ENCODE measurements at regions not wholly inside any gene's neighbourhood (a gene's known extent, or its start where the extent isn't known, plus 50 kb on each side); places are given as distances from the start of the nearest gene placed in this dataset.
"Not testable (repeated sequence)": the region's sequence is repeated elsewhere in the genome, so short reads cannot be mapped to it uniquely, and the experiment has no call there.

DNA sequence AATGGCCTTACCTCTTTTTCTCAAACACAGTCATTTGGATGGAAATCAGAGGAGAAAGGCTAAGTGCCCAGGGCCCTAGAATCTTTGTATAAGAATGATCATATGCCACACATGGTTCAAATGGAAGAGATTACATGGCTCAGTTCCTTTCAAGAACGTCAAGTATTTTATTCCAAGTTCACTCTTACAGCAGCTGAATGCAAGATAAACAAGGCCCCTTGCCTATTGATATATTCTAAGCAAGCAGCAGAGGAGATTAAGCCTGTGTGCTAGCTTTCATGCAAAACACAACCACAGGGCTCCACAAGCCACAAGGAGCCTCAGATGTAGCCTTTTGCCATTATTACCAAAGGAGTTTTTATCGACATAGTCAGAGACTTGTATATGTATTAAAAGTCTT, 55.3 kb upstream of the SLCO6A1 start:
- no peak for DNase-seq

DNA sequence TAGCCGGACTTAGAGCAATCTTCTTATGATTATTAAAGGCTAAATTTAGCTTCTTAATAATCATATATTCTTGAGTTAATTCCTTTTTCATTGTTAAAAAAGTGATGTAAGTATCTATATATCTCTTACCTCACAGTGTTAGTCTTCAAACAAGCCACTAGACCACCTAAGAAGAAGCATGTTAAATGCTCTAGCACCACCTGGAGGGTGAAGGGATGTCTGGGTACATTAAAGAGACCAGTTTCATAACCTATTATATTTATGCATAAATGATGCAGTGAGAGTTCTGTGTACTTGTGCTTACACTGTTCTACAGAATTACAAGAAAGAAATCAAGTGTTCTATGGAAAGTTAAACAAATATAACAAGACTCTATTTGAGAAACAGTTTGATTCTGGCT, 55.9 kb upstream of the SLCO6A1 start:
- DNase-seq, result no peak

DNA sequence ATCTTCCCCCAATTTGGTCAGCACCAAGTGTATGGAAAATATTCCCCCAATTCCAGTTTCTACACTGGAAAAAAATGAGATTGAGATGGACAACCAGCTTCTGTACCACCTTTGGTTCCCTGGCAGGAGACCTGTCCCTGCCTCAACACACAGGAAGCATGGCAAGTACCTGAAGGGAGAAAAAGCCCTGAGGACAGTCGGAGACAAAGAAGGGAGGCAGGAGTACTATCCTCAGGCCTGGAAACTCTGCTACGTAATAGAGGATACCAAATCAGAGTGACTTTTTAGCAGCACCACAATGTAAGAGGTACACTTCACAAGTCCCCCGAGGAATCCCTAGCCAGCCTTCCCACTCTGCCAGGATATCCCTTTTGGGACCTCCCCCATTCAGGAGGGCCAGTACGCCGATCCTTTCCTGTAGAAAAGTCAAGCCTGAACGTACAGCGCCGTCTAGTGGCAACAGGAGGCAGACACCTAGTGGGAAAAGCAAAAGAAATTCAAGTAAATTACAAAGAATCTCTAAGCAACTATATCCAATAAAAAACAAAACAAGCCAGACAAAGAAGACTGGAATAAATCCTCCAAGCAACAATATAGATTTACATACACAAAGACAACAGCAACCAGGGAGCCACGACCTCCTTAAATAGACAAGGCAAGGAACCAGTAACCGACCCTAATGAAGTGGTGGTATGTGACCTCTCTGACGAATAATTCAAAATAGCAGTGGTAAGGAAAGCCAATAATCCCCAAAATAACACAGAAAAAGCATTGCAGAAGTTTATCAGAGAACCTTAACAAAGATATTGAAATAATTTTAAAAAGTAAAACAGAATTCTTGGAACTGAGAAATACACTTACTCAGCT, 63.3 kb upstream of the SLCO6A1 start:
- peak; percentile 77 for DNase-seq

DNA sequence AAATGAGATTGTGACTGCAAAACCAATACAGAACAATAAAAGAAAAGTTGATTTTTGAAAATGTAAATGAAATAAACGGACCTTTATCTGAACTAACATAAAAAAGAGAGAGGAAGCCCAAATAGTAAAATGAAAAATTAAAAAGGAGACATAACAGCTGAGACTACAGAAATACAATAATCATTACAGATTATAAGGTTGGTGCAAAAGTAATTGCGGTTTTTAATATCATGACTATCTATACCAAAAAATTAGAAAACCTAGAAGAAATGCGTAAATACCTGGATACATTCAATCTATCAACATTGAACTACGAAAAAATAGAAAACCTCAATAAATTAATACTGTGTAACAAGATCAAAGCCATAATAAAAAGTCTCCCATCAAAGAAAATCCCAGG, 71.9 kb upstream of the SLCO6A1 start:
- DNase-seq, result no peak

DNA sequence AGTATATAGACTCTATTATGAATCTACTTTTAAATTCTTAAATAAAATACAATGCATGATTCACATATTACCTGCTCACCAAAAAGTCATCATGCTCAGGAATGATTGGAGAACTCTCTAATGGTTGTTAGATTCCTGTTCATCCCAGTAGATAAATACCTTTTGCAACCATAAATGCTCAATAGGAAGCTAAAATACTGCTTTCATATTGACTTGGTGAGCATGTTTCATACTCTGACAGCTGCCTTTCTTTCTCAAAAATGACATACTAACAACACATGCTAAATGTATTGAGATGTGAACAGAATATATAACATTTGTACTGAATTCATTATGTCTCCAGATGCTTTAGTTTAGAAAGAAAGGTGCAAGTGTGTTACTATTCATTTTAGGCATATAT, 79.6 kb upstream of the SLCO6A1 start:
- no peak for DNase-seq

DNA sequence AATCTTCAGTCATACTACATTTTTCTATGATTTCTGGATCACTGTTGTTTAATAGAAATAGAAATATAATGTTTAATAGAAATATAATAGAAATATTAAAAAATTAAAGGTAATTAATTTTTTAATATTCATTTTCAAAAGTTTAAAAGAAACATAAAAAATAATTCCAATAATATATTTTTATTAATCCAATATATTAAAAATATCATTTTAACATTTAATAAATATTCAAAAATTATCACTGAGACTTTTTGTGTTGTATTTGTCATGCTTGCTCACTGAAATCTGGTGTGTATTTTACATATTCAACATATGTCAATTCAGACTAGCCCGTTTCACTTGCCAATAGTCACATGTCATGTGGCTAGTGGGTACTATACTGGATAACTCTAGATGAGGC, 80.6 kb upstream of the SLCO6A1 start:
- no peak for DNase-seq

DNA sequence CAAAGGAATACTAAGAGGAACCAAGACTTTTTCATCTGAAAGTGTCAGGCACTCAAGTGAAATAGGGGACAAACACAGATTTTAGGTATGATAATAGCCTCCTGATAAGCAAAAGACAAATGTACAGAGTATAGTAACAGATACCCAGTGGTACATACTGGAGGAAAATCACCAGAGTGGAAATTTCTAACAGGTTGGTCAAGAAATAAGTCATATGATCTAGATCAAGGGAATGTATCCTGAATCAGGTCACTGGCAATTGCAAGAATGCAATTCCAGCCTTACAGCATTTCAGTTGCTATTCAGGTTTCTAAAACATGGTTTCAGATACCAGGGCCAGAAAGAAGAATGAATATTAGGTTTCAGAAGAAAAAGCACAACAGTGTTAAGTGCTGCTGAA, 82.2 kb upstream of the SLCO6A1 start:
- no peak for DNase-seq

DNA sequence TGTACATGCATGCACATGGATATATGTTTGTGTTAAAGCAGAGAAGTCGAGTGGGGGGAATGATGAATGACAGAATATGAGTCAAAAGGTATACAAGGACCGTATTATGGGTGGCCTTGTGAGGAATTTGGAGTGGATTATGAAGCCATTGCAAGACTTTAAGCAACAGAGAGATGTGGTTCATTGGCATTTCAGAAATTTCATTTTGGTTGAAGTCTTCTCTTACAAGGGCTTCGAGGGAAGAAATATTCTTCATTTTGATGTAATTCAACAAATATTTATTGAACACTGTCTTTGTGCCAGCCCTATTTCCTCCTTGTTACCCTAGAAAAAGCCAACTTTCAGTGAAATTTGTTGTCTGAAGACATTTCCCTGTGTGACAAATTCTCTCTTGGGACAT, 83.9 kb upstream of the SLCO6A1 start:
- no peak for DNase-seq

DNA sequence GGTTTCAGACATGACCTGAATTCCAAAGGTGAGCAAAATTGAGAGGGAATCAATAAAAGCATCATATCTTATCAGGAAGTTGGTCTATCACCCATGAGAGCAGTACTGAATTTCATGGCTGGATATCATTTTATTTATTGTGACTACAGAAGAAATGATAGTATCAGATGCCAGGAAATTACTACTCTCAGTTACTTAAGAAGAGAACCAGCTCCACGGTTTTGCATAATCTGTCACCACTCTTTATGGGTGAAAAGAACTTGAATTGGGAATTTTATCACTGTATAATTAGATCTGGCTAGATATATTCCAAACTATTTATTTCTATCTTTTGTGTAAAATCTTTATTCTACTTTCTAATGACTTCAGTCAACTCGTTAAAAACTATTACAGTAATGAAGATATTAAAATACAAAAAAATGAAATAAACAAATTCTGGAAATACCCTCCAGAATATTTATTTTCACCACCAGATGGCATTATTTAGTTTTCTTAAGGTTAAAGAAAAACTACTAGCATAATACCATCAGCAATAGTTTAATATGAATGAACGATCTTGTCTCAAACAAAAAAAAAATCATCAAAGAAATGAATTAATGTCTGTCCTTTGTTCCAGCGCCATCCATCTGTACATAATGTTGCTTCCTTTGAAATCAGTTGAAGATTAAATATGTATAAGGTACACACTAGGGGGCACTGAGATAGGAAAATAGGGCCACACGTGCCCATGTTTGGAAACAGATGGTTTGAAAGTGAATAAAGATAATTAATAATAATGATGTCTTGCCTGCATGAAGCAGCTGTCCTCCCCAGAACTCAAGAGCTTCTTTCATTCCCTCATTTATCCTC, 84.7 kb upstream of the SLCO6A1 start:
- no peak for DNase-seq

DNA sequence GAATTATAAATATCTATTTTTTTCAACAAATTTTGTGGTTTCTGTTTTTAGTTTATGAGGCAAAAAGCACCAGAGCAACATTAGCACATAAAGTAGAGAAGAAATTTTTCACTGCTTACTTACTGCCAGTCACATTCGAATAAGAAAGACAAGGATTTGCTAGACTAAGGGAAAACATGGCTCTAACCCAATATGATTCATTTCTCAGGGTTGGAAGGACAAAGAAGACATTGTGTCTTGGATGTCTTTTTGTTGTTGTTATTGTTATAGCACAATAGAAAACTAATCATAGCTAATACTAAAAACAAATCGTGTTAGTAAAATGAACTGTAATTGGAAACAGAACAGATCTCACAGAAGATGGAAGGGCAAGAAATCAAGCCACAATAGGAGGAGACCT, 90.9 kb upstream of the SLCO6A1 start:
- DNase-seq, result no peak

DNA sequence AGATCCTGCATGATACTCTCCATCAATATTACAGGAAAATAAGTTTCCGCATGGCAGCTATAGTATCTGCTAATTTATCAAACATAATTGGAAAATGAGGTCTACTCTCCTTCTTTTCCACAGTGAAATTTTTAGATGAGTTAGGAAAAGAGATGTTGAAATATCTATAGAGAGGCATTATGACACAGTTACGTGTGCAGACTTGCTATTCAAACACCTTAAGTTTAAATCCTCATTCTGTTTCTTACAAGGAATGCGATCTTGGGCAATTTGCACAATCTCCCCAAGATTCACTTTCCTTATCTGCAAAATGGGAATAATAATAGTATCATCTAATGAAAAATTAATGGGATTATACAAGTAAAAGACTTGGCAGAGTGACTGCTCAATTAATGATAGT, 91.7 kb upstream of the SLCO6A1 start:
- DNase-seq, result no peak

DNA sequence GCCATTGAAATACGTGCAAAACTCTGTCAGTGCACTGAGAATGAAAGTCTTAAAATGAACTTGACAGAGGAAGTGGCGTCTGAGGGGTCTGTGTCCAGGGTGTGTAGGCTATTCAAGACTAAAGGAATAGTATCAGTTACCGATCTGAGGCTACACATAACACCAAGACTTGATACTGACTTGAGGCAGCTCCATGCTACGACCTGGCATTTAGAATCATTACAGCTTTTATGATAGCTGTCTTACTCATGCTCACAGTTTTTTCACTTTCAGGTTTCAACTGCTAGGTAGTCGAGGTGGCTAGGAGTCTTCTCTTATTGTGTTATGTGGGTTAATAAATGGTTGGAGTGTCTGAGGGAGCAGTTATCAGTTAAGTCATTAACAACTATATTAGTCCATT, 92.8 kb upstream of the SLCO6A1 start:
- no peak for DNase-seq

DNA sequence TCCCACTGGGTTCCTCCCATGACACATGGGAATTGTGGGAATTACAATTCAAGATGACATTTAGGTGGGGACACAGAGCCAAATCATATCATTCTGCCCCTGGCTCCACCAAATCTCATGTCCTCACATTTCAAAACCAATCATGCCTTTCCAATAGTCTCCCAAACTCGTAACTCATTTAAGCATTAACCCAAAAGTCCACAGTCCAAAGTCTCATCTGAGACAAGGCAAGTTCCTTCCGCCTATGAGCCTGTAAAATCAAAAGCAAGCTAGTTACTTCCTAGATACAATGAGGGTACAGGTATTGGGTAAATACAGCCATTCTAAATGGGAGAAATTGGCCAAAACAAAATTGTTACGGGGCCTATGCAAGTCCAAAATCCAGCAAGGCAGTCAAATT, 93.8 kb upstream of the SLCO6A1 start:
- not testable (repeated sequence) for DNase-seq

DNA sequence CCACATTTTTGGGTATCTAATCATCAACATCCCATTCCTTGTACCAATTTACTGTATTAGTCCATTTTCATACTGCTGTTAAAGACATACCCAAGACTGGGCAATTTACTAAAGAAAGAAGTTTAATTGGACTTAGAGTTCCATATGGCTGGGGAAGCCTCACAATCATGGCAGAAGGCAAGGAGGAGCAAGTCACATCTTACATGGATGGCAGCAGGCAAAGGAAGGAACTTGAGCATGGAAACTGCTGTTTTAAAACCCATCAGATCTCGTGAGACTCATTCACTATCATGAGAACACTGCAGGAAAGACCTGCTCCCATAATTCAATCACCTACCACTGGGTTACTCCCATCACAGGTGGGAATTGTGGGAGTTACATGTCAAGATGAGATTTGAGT, 95.4 kb upstream of the SLCO6A1 start:
- DNase-seq, result no peak

DNA sequence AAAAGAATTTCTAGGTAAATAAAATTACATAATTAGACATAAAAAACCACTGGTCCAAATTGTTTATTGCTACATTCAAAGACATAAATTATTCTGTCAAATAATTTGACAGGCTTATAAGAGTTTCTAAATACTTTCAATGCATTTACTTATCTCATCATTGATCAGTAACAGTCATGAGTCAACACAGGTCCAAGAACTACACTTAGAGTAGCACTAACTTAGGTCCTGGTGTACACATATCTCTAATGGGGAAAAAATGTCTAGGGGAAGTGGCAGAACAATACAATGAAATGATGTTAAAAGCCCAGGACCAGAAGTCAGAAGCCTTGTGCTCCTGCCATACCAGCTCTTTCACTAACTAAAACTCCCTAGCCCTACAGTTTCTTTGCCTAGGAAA, 96.5 kb upstream of the SLCO6A1 start:
- no peak for DNase-seq

DNA sequence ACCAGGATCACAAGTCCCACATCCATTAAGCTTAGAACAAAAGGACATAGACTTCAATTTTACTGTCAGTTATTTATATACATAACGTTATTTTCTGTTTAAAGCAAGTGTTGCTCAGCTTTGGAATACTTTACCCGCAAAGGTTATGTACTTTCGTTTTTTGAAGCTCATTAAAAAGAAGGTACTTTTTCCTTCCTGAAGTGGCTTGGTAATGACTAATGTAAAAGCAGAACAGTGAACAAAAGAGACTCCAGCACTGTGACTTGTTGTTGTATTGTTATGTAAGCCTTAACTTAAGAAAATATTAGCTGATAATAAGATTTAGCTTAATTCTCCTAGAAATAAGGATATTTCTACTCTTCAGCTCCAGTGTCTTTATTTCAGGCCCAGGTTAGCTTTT, 97.3 kb upstream of the SLCO6A1 start:
- DNase-seq, result no peak

DNA sequence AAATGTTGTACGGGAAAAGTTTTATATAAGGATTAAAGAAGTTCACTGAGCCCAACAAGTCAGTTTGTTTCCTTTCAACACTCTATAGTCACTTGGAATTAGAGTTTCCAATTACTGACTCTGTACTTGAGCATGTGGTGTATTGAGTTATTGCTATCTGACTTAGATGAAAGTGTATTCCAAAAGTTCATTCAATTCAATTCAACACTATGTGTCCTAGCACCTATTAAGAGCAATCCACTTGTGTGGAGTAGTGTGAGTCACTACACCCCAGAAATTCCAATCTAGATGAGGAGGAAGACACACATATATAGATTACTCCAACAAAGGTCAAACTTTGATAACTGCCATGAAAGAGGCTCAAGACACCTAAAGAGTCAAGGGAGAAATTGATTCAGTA, 98.2 kb upstream of the SLCO6A1 start:
- no peak for DNase-seq

DNA sequence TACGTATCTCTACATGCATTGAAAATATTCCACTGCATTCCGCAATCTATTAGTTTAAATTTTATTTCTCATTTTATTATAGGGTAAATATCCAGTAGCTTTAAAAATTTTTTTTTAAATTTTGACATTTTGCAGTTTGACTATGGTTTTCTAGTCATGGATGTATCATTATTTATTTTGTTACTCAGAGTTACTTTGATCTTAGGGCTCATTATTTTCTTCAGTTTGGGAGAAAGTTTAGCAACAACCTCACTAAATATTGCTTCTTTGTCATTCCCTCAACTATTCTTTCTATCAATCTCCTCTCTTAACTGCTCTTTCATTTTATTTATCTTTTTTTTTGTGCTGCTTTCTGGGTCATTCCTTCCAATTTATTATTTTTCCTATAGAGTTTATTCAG, 100.5 kb upstream of the SLCO6A1 start:
- DNase-seq, result no peak

DNA sequence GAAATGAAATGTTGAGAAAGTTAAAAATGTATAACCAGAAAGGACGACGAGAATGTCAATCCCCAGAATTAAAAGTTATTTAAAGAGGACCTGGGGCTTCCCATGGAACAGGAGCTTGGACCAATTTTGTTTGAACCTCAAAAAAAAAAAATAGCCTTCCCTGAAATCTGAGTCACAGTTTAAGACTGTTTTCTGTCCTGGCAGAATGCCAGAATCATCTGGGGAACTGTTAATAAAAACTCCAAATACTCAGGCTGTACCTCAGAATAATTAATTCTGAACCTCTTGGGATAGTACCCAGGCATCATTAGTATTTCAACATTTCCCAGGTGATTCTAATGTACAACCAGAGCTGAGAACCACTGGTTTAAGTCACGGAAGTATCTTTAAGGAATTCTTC, 102.2 kb upstream of the SLCO6A1 start:
- no peak for DNase-seq

DNA sequence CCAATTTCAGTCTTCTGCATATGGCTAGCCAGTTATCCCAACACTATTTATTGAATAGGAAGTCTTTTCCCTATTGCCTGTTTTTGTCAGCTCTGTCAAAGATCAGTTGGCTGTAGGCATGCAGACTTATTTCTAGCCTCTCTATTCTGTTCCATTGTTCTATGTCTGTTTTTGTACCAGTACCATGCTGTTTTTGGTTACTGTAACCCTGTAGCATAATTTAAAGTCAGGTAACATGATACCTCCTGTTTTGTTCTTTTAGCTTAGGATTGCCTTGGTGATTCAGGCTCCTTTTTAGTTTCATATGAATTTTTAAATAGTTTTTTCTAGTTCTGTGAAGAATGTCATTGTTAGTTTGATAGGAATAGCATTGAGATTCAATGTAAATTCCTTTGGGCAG, 104.9 kb upstream of the SLCO6A1 start:
- no peak for DNase-seq

DNA sequence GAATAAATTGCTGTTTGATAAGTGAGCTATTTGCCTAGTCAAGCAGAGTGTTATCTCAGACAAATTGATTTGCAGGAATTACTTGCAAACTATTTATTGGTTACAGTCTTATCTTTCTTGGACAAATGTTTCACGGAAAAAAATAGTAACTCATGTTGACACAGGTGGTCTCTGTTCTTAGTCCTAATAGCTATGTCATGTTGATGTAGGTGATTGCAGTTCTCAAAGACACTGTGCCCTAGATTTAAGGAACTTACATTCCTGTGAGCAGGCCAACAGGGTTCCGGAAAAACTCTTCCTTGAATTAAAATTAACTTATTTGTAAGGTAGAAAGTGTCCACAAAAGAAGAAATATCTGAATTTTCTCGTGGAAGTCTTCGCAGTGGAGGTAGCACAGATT, 109.6 kb upstream of the SLCO6A1 start:
- no peak for DNase-seq

DNA sequence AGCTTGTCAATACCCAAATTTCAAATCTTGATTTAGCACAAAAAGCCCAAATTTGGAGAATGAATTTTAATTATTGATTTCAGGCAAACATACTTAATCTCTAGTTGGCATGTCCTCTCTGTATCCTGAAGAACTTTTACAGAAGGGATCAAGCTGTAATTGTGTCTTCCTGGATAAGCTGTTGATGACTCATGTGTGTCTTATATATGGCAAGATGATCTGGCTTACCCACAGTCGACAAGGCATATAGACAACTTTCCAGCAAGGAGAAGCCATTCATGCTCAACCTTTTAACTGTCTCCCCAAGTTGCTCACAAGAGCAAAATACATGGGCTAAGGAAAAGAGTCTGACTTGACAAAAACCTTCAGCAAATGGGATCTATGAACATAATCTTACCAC, 112.5 kb upstream of the SLCO6A1 start:
- no peak for DNase-seq

DNA sequence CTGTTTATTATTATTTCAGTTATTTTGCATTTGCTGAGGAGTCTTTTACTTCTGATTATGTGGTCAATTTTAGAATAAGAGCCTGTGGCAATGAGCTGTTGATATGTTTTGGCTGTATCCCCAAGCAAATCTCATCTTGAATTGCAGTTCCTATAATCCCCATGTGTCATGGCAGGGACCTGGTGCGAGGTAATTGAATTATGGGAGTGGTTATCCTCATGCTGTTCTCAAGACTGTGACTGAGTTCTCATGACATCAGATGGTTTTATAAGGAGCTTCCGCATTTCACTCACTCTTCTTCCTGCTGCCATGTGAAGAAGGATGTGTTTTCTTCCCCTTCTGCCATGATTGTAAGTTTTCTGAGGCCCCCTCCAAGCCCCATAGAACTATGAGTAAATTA, 114.9 kb upstream of the SLCO6A1 start:
- DNase-seq, result no peak
